D341Med (cell line): ENCODE measurements at regions not wholly inside any gene's neighbourhood (a gene's known extent, or its start where the extent isn't known, plus 50 kb on each side); places are given as distances from the start of the nearest gene placed in this dataset.
A peak's percentile ranks its signal among the peaks of the same experiment; 100 is the strongest.

Experiments
- DNase-seq: peaks from one replicate; pipeline ENCODE4 v3.0.0; 2012; ENCODE audit warnings: low spot score

- no peak for DNase-seq
Measured at GRCh38 chr13:89738072-89738471, 1609.4 kb upstream of the MIR17HG start.

GRCh38 chr13:89740994-89741685, 1606.3 kb upstream of the MIR17HG start:
- DNase-seq: no peak

DNA sequence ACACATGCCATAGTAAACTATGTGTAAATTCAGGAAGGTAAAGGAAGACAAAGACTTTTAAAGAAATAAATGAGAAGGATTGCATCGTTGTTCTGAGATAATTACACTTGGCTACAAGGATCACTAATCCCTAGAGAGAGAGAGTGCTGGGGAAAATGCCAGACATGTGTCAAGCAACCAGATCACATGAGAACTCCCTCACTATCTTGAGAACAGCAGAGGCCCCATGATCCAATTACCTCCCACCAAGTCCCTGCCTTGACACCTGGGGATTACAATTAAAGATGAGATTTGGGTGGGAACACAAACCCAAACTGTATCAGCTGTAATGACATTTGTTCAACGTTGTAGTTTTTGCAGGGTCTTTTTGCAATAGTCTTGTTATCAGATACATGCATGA, 1600.9 kb upstream of the MIR17HG start:
- peak; percentile 19 for DNase-seq

- no peak for DNase-seq
Measured at GRCh38 chr13:89748716-89749115, 1598.8 kb upstream of the MIR17HG start.

- DNase-seq: no peak
Measured at GRCh38 chr13:89749888-89750287, 1597.6 kb upstream of the MIR17HG start.

DNA sequence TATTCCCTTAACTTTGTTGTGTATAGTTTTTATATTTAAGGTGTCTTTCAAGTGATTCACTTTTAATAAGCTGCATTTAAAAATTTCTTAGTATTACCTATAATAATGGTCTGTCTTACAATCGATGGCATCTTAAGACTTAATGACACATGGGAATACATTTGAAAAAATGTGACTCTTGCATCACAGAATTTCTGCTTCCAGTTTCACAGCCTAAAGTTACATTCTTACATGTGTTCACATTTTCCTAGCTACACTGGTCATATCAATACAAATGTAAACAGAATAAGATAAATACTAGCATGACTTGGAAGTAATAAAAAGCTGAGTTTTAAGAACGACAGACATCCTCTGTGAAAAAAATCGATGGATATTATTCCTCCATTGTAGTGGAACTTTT, 1597.1 kb upstream of the MIR17HG start:
- DNase-seq: no peak

GRCh38 chr13:89751432-89751930, 1596.0 kb upstream of the MIR17HG start:
- DNase-seq: no peak

DNA sequence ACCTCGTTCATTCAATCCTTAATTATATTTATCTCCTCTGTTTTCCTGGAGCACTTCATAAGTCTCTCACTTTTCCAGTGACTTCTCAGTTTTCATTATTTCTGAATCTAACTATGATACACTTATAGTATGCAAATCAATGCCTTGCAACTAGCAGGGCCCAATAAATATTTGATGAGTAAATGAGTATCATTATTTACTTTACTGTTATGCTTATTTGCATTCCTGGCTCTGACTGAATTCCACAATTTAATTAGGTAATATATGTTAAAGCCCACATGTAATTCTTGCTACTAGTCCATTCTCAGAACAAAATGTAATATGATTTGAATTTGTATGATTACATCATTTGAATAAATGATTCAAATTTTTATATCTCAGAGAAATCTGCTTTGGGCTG, 1595.1 kb upstream of the MIR17HG start:
- DNase-seq: no peak

DNA sequence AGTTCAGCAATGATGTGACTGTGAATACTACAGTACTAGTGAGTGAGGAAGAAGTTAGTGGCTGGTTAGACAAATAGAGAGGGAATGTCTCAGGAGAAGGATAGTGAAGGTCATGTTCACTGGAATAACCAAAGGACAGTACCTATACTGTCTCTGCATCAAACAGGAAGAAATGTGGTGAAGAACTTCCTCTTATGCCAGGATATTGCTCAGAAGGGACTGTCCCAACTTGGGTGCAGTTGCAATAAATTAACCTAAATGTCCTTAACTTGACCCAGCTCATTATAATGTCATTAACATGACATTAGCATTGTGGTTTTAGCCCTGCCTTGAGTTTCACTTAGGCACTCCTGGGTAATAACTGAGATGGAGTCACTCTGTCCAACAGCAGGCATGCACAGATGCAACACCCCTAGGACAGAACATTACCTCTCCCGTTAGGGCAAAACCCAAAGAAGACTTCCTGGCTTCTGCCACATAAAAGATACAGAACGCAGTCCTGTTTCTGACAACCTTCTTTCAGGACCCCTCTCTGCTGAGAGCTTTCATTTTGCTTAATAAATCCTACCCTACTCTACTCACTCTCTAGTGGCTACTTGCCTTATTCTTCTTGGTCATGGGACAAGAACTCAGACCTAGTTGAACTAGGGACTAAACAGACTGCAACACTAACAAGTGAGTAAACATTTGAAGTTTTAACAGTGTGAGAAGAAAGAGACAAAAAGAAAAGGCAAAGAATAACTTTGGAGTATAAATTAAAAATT, 1591.6 kb upstream of the MIR17HG start:
- DNase-seq: no peak

GRCh38 chr13:89763005-89763404, 1584.5 kb upstream of the MIR17HG start:
- DNase-seq: no peak

GRCh38 chr13:89783221-89783755, 1564.2 kb upstream of the MIR17HG start:
- no peak for DNase-seq

- DNase-seq: peak; percentile 10
Measured at GRCh38 chr13:89784161-89784809, 1563.2 kb upstream of the MIR17HG start.

GRCh38 chr13:89786531-89786930, 1561.0 kb upstream of the MIR17HG start:
- DNase-seq: no peak

- no peak for DNase-seq
Measured at GRCh38 chr13:89790696-89791095, 1556.8 kb upstream of the MIR17HG start.

GRCh38 chr13:89791971-89792630, 1555.4 kb upstream of the MIR17HG start:
- no peak for DNase-seq

DNA sequence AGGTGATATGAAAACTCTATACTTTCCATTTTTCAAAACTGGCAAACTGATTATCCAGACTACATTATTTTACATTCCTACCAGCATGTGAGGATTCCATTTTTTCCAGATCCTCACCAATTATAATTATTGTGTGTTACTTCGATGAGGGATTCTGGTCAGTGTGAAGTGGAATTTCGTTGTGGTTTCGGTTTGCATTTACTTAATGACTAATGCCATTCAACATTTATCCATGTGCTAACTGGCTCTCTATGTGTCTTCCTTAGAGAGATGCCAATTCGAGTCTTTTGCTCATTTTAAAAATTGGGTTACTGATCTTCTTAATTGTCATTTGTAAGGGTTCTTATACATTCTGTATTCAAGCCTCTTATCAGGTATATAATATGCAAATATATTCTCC, 1551.3 kb upstream of the MIR17HG start:
- no peak for DNase-seq

DNA sequence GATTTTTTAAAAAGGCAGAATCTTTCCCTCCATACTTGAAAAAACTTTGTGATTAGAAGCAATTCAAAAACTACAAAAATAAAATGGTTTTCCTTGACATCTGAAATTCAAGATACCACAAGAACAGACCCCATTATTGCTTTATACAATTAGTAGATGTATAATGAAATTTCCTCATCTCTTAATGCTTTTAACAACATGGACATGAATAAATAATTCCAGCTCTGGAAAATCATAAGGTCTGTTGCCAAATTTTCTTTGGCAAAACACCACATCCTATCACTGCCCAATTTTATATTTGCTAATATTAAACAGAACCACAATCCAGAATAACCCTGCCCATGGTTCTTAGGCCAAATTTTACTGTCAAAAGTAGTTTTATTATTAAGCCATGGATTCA, 1543.6 kb upstream of the MIR17HG start:
- no peak for DNase-seq

DNA sequence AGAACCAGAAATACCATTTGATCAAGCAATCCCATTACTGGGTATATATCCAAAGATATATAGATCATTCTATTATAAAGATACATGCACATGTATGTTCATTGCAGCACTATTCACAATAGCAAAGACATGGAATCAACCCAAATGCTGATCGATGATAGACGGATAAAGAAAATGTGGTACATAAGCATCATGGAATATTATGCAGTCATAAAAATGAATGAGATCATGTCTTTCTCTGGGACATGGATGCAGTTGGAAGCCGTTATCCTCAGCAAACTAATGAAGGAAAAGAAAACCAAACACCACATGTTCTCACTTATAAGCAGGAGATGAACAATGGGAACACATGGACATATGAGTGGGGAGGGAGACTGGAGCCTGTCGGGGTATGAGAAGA, 1540.9 kb upstream of the MIR17HG start:
- DNase-seq: no peak

DNA sequence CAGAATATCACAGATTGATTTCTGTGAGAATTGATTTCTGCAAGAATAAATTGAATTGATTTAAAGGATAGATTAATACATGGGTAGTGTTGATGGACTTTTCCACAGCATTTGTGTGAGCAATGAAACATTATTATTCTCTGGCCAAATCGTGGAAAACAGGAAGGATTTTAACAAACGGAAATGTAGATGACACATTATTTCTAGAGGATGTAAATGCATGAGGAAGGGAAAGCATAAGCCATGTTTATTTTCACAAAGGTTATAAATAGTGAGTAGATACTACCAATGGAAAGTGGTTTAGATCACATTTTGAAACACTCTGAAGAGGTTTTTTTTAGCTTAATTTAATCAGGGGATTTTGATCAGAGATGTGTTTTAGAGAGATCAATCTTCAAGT, 1534.6 kb upstream of the MIR17HG start:
- no peak for DNase-seq

- DNase-seq: no peak
Measured at GRCh38 chr13:89816404-89816803, 1531.1 kb upstream of the MIR17HG start.

- DNase-seq: no peak
Measured at GRCh38 chr13:89822467-89822866, 1525.0 kb upstream of the MIR17HG start.

DNA sequence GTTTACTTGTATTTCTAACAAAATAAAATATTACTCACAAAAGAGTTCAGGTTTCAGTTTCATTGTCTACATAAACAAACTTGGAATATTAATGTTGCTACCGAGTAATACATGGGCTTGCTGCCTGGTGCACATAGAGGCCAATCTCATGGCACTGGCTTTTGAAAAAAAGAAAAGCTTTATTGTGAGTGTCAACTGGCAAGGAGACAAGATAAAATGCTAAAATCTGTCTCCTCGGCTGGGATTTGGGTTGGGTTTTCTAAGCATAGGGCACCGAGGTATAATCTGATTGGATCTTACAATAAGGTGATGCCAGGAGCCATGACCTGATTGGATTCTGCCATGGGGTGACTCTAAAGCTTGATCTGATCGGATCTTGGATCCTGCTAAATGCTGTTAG, 1519.9 kb upstream of the MIR17HG start:
- DNase-seq: no peak
